HEK293 (cell line): ENCODE measurements at regions not wholly inside any gene's neighbourhood (a gene's known extent, or its start where the extent isn't known, plus 50 kb on each side); places are given as distances from the start of the nearest gene placed in this dataset.

Experiments used
- GLI2 ChIP-seq: fragments of 450-650 bp; formaldehyde crosslinking; IDR thresholded peaks from 2 replicates; pipeline ENCODE4; 2017; ENCODE audit warnings: missing biosample characterization, missing genetic modification characterization, low read depth, borderline replicate concordance
- PRDM6 ChIP-seq: fragments of 450-650 bp; formaldehyde crosslinking; IDR thresholded peaks from 2 replicates; pipeline ENCODE4 v1.5.1; 2017; ENCODE audit warnings: missing biosample characterization, missing genetic modification characterization
- TF ChIP-seq, protein P1 (sequence below): fragments of 450-650 bp; formaldehyde crosslinking; IDR thresholded peaks from 2 replicates; pipeline ENCODE4 v1.5.1; 2016; ENCODE audit warnings: missing biosample characterization, missing genetic modification characterization

- no peak for TF ChIP-seq GLI2 (tag by site-specific recombination)
- no peak for TF ChIP-seq PRDM6 (tag by site-specific recombination)
- TF ChIP-seq, protein P1, sequence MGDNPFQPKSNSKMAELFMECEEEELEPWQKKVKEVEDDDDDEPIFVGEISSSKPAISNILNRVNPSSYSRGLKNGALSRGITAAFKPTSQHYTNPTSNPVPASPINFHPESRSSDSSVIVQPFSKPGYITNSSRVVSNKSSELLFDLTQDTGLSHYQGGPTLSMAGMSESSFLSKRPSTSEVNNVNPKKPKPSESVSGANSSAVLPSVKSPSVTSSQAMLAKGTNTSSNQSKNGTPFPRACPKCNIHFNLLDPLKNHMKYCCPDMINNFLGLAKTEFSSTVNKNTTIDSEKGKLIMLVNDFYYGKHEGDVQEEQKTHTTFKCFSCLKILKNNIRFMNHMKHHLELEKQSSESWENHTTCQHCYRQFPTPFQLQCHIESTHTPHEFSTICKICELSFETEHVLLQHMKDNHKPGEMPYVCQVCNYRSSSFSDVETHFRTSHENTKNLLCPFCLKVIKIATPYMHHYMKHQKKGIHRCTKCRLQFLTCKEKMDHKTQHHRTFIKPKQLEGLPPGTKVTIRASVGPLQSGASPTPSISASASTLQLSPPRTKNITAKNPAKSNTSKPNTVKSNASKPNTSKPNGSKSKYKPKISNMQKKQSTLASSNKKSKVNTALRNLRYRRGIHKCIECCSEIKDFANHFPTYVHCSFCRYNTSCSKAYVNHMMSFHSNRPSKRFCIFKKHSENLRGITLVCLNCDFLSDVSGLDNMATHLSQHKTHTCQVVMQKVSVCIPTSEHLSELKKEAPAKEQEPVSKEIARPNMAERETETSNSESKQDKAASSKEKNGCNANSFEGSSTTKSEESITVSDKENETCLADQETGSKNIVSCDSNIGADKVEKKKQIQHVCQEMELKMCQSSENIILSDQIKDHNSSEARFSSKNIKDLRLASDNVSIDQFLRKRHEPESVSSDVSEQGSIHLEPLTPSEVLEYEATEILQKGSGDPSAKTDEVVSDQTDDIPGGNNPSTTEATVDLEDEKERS (tag by site-specific recombination): no peak
These were observed 64.5 kb downstream of the CH25H start for GRCh38 chr10:89142590-89142989.
